ENCODE measurements at regions not wholly inside any gene's neighbourhood (a gene's known extent, or its start where the extent isn't known, plus 50 kb on each side); places are given as distances from the start of the nearest gene placed in this dataset.

- TF ChIP-seq, protein P1, sequence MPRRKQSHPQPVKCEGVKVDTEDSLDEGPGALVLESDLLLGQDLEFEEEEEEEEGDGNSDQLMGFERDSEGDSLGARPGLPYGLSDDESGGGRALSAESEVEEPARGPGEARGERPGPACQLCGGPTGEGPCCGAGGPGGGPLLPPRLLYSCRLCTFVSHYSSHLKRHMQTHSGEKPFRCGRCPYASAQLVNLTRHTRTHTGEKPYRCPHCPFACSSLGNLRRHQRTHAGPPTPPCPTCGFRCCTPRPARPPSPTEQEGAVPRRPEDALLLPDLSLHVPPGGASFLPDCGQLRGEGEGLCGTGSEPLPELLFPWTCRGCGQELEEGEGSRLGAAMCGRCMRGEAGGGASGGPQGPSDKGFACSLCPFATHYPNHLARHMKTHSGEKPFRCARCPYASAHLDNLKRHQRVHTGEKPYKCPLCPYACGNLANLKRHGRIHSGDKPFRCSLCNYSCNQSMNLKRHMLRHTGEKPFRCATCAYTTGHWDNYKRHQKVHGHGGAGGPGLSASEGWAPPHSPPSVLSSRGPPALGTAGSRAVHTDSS (CRISPR knock-in tag; conservative IDR thresholded peaks at IDR 0.05), result no peak
- TF ChIP-seq, protein P2, sequence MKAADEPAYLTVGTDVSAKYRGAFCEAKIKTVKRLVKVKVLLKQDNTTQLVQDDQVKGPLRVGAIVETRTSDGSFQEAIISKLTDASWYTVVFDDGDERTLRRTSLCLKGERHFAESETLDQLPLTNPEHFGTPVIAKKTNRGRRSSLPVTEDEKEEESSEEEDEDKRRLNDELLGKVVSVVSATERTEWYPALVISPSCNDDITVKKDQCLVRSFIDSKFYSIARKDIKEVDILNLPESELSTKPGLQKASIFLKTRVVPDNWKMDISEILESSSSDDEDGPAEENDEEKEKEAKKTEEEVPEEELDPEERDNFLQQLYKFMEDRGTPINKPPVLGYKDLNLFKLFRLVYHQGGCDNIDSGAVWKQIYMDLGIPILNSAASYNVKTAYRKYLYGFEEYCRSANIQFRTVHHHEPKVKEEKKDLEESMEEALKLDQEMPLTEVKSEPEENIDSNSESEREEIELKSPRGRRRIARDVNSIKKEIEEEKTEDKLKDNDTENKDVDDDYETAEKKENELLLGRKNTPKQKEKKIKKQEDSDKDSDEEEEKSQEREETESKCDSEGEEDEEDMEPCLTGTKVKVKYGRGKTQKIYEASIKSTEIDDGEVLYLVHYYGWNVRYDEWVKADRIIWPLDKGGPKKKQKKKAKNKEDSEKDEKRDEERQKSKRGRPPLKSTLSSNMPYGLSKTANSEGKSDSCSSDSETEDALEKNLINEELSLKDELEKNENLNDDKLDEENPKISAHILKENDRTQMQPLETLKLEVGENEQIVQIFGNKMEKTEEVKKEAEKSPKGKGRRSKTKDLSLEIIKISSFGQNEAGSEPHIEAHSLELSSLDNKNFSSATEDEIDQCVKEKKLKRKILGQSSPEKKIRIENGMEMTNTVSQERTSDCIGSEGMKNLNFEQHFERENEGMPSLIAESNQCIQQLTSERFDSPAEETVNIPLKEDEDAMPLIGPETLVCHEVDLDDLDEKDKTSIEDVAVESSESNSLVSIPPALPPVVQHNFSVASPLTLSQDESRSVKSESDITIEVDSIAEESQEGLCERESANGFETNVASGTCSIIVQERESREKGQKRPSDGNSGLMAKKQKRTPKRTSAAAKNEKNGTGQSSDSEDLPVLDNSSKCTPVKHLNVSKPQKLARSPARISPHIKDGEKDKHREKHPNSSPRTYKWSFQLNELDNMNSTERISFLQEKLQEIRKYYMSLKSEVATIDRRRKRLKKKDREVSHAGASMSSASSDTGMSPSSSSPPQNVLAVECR (CRISPR knock-in tag; IDR thresholded peaks at IDR 0.05; ENCODE audit: borderline replicate concordance), result peak; percentile 92
- peak; percentile 77; the same call in 1 of the 2 replicates for TF ChIP-seq ZFX (CRISPR knock-in tag; IDR thresholded peaks at IDR 0.05; ENCODE audit: low read depth)
- TF ChIP-seq ZNF383 (CRISPR knock-in tag; IDR thresholded peaks at IDR 0.05; ENCODE audit: borderline replicate concordance), result no peak
- TF ChIP-seq KLF11 (CRISPR knock-in tag; IDR thresholded peaks at IDR 0.05), result peak; percentile 49; the same call in 1 of the 2 replicates
- TF ChIP-seq NCOA1 (CRISPR knock-in tag; IDR thresholded peaks at IDR 0.05), result no peak
- no peak for TF ChIP-seq ZBTB42 (CRISPR knock-in tag; IDR thresholded peaks at IDR 0.05)
- TF ChIP-seq, protein P3, sequence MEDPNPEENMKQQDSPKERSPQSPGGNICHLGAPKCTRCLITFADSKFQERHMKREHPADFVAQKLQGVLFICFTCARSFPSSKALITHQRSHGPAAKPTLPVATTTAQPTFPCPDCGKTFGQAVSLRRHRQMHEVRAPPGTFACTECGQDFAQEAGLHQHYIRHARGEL (CRISPR knock-in tag; IDR thresholded peaks at IDR 0.05), result no peak
- no peak for TF ChIP-seq SUZ12 (IDR thresholded peaks at IDR 0.05; ENCODE audit: low read depth, low read length)
- TF ChIP-seq, protein P4, sequence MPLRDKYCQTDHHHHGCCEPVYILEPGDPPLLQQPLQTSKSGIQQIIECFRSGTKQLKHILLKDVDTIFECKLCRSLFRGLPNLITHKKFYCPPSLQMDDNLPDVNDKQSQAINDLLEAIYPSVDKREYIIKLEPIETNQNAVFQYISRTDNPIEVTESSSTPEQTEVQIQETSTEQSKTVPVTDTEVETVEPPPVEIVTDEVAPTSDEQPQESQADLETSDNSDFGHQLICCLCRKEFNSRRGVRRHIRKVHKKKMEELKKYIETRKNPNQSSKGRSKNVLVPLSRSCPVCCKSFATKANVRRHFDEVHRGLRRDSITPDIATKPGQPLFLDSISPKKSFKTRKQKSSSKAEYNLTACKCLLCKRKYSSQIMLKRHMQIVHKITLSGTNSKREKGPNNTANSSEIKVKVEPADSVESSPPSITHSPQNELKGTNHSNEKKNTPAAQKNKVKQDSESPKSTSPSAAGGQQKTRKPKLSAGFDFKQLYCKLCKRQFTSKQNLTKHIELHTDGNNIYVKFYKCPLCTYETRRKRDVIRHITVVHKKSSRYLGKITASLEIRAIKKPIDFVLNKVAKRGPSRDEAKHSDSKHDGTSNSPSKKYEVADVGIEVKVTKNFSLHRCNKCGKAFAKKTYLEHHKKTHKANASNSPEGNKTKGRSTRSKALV (CRISPR knock-in tag; IDR thresholded peaks at IDR 0.05), result no peak
- TF ChIP-seq NFKB2 (CRISPR knock-in tag; IDR thresholded peaks at IDR 0.05; ENCODE audit: borderline replicate concordance), result no peak
- TF ChIP-seq YEATS4 (CRISPR knock-in tag; IDR thresholded peaks at IDR 0.05; ENCODE audit: borderline replicate concordance), result peak; percentile 72; the same call in 1 of the 2 replicates
- TF ChIP-seq, protein P5, sequence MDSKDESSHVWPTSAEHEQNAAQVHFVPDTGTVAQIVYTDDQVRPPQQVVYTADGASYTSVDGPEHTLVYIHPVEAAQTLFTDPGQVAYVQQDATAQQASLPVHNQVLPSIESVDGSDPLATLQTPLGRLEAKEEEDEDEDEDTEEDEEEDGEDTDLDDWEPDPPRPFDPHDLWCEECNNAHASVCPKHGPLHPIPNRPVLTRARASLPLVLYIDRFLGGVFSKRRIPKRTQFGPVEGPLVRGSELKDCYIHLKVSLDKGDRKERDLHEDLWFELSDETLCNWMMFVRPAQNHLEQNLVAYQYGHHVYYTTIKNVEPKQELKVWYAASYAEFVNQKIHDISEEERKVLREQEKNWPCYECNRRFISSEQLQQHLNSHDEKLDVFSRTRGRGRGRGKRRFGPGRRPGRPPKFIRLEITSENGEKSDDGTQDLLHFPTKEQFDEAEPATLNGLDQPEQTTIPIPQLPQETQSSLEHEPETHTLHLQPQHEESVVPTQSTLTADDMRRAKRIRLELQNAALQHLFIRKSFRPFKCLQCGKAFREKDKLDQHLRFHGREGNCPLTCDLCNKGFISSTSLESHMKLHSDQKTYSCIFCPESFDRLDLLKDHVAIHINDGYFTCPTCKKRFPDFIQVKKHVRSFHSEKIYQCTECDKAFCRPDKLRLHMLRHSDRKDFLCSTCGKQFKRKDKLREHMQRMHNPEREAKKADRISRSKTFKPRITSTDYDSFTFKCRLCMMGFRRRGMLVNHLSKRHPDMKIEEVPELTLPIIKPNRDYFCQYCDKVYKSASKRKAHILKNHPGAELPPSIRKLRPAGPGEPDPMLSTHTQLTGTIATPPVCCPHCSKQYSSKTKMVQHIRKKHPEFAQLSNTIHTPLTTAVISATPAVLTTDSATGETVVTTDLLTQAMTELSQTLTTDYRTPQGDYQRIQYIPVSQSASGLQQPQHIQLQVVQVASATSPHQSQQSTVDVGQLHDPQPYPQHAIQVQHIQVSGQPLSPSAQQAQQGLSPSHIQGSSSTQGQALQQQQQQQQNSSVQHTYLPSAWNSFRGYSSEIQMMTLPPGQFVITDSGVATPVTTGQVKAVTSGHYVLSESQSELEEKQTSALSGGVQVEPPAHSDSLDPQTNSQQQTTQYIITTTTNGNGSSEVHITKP (CRISPR knock-in tag; IDR thresholded peaks at IDR 0.05; ENCODE audit: low read depth), result peak; percentile 93
- TF ChIP-seq HOXA5 (CRISPR knock-in tag; IDR thresholded peaks at IDR 0.05), result peak; percentile 69
- peak; percentile 96 for TF ChIP-seq CREB1 (IDR thresholded peaks at IDR 0.05)
- TF ChIP-seq CREB1 (CRISPR knock-in tag; IDR thresholded peaks at IDR 0.05), result peak; percentile 99
- TF ChIP-seq SSRP1 (CRISPR knock-in tag; IDR thresholded peaks at IDR 0.05), result no peak
- no peak; the same call in 1 of the 2 replicates for TF ChIP-seq ZMYM3 (CRISPR knock-in tag; IDR thresholded peaks at IDR 0.05)
- no peak for TF ChIP-seq REXO4 (CRISPR knock-in tag; IDR thresholded peaks at IDR 0.05; ENCODE audit: borderline replicate concordance)
Observed at GRCh38 chr13:64075543-64076271, 2660.1 kb upstream of the PCDH20 start (continued).
